WERI-Rb-1 (cell line): ENCODE measurements at regions not wholly inside any gene's neighbourhood (a gene's known extent, or its start where the extent isn't known, plus 50 kb on each side); places are given as distances from the start of the nearest gene placed in this dataset.

Experiments used
- DNase-seq: peaks from one replicate; pipeline ENCODE4 v3.0.0-alpha.2; 2020
- H3K27ac ChIP-seq: fragments of 250-450 bp; sonication (Bioruptor Pico); 2 replicates; pipeline ENCODE4 v1.5.1; 2020; ENCODE audit warnings: mild to moderate bottlenecking, moderate library complexity
- H3K27me3 ChIP-seq: fragments of 250-450 bp; sonication (Bioruptor Pico); 2 replicates; pipeline ENCODE4 v1.5.1; 2021; ENCODE audit warnings: mild to moderate bottlenecking, low read depth, moderate library complexity; ENCODE audit not compliant: insufficient read depth, severe bottlenecking
- H3K36me3 ChIP-seq: fragments of 250-450 bp; sonication (Bioruptor Pico); 2 replicates; pipeline ENCODE4 v1.5.1; 2020; ENCODE audit warnings: mild to moderate bottlenecking, moderate library complexity
- H3K4me3 ChIP-seq: 2 replicates; pipeline ENCODE4 v1.5.1; 2011; ENCODE audit warnings: low read depth, mild to moderate bottlenecking, control low read depth, low read length
- H3K9me3 ChIP-seq: fragments of 250-450 bp; sonication (Bioruptor Pico); 2 replicates; pipeline ENCODE4 v1.5.1; 2021; ENCODE audit warnings: mild to moderate bottlenecking, moderate library complexity; ENCODE audit not compliant: severe bottlenecking
- CTCF ChIP-seq: IDR thresholded peaks from 2 replicates; pipeline ENCODE4 v1.5.1; 2011; ENCODE audit warnings: low read depth, mild to moderate bottlenecking, control low read depth, inconsistent platforms, low read length

GRCh38 chr14:42929806-42930480 lies 1323.3 kb downstream of the LRFN5 start:
- TF ChIP-seq CTCF: no peak
- no peaks in the 10 kb centered on the region for H3K9me3 ChIP-seq
- H3K27ac ChIP-seq: no peak overlapping the region
- H3K4me3 ChIP-seq: no peak overlapping the region
- peaks cover 2% of the 10 kb centered on the region for H3K27me3 ChIP-seq
- DNase-seq: no peak
- H3K36me3 ChIP-seq: no peaks in the 10 kb centered on the region

- no peak for DNase-seq
- Histone ChIP-seq H3K36me3 (no peaks in the 10 kb centered on the region), H3K9me3 (no peaks in the 10 kb centered on the region), H3K27ac (no peak overlapping the region), H3K4me3 (no peak overlapping the region), H3K27me3 (peaks cover 2% of the 10 kb centered on the region)
- TF ChIP-seq CTCF: no peak
These were observed 1320.6 kb downstream of the LRFN5 start for GRCh38 chr14:42927313-42927712.

- TF ChIP-seq CTCF: no peak
- Histone ChIP-seq H3K36me3 (no peaks in the 10 kb centered on the region), H3K27ac (no peak overlapping the region), H3K27me3 (peaks cover 2% of the 10 kb centered on the region), H3K4me3 (no peak overlapping the region), H3K9me3 (no peaks in the 10 kb centered on the region)
- DNase-seq: no peak
These were observed 1315.2 kb downstream of the LRFN5 start for GRCh38 chr14:42921901-42922300.

GRCh38 chr14:42918615-42919014 lies 1311.9 kb downstream of the LRFN5 start:
- TF ChIP-seq CTCF: no peak
- Histone ChIP-seq H3K4me3 (no peak overlapping the region), H3K9me3 (no peaks in the 10 kb centered on the region), H3K36me3 (no peaks in the 10 kb centered on the region), H3K27ac (no peak overlapping the region), H3K27me3 (peaks cover 6% of the 10 kb centered on the region)
- no peak for DNase-seq

- H3K9me3 ChIP-seq: no peaks in the 10 kb centered on the region
- no peak overlapping the region for H3K27ac ChIP-seq
- DNase-seq: no peak
- H3K27me3 ChIP-seq: peaks cover 4% of the 10 kb centered on the region
- H3K4me3 ChIP-seq: no peak overlapping the region
- no peaks in the 10 kb centered on the region for H3K36me3 ChIP-seq
- no peak for TF ChIP-seq CTCF
These were observed 1305.0 kb downstream of the LRFN5 start for GRCh38 chr14:42911642-42912041.

- TF ChIP-seq CTCF: no peak
- H3K27ac ChIP-seq: no peak overlapping the region
- DNase-seq: no peak
- no peak overlapping the region for H3K4me3 ChIP-seq
- no peaks in the 10 kb centered on the region for H3K36me3 ChIP-seq
- H3K27me3 ChIP-seq: no peaks in the 10 kb centered on the region
- no peaks in the 10 kb centered on the region for H3K9me3 ChIP-seq
These were observed 1303.0 kb downstream of the LRFN5 start for GRCh38 chr14:42909659-42910058.
